Activated naive CD4-positive, alpha-beta T cell treated with anti-CD3 and anti-CD28 coated beads, Interleukin-2, amount 10 ng/mL, durations not matched to agents 7 days and 5 days (primary cell): ENCODE measurements at regions not wholly inside any gene's neighbourhood (a gene's known extent, or its start where the extent isn't known, plus 50 kb on each side); places are given as distances from the start of the nearest gene placed in this dataset.
"Not testable (repeated sequence)": the region's sequence is repeated elsewhere in the genome, so short reads cannot be mapped to it uniquely, and the experiment has no call there.

Source experiments
- CTCF ChIA-PET: fragments of 350-600 bp; sonication (Branson Sonifier 250); formaldehyde crosslinking; loops from one replicate; lab custom pipeline; 2021; ENCODE audit warnings: antibody characterized with exemption; lab: Charles Lee
- DNase-seq: peaks from one replicate; pipeline ENCODE4 v3.0.0-alpha.2; 2020
- H3K27ac Mint-ChIP-seq: one replicate; pipeline ENCODE4 v1.8.0; 2021; ENCODE audit warnings: mild to moderate bottlenecking, moderate library complexity, mixed read lengths
- H3K27me3 Mint-ChIP-seq: one replicate; pipeline ENCODE4 v1.8.0; 2021; ENCODE audit warnings: mild to moderate bottlenecking, mixed read lengths
- H3K36me3 Mint-ChIP-seq: one replicate; pipeline ENCODE4 v1.8.0; 2021; ENCODE audit warnings: mixed read lengths
- H3K4me1 Mint-ChIP-seq: one replicate; pipeline ENCODE4 v1.8.0; 2021; ENCODE audit warnings: mixed read lengths
- H3K4me3 Mint-ChIP-seq: one replicate; pipeline ENCODE4 v1.8.0; 2021; ENCODE audit warnings: mild to moderate bottlenecking, moderate library complexity, mixed read lengths
- H3K9me3 Mint-ChIP-seq: one replicate; pipeline ENCODE4 v1.8.0; 2021; ENCODE audit warnings: mixed read lengths

- Mint-ChIP-seq H3K27me3 (no peaks in the 10 kb centered on the region), H3K9me3 (no peaks in the 10 kb centered on the region), H3K36me3 (no peaks in the 10 kb centered on the region), H3K27ac (no peak overlapping the region), H3K4me3 (no peak overlapping the region), H3K4me1 (no peaks in the 10 kb centered on the region)
- CTCF ChIA-PET, result no interaction called here
- DNase-seq, result no peak
Measured at GRCh38 chr2:212904646-212905045, 246.8 kb downstream of the IKZF2 start.

GRCh38 chr2:212903413-212903812 lies 248.0 kb downstream of the IKZF2 start:
- Mint-ChIP-seq H3K36me3 (no peaks in the 10 kb centered on the region), H3K4me3 (no peak overlapping the region), H3K27ac (no peak overlapping the region), H3K4me1 (no peaks in the 10 kb centered on the region), H3K27me3 (no peaks in the 10 kb centered on the region), H3K9me3 (no peaks in the 10 kb centered on the region)
- no peak for DNase-seq
- CTCF ChIA-PET, result no interaction called here

- CTCF ChIA-PET, result interaction anchor here (0.6 kb wide), 1 partner anchor 11 kb away, joined by 3 read pairs; no protein-coding TSS in a partner anchor
- H3K9me3 Mint-ChIP-seq, result no peaks in the 10 kb centered on the region
- H3K36me3 Mint-ChIP-seq, result no peaks in the 10 kb centered on the region
Measured at GRCh38 chr2:212902421-212902820, 249.0 kb downstream of the IKZF2 start.

GRCh38 chr2:212901604-212902275 lies 249.7 kb downstream of the IKZF2 start:
- H3K27me3 Mint-ChIP-seq, result no peaks in the 10 kb centered on the region
- no peaks in the 10 kb centered on the region for H3K4me1 Mint-ChIP-seq
- DNase-seq, result no peak
- CTCF ChIA-PET, result interaction anchor here (0.6 kb wide), 1 partner anchor 11 kb away, joined by 3 read pairs; no protein-coding TSS in a partner anchor
- H3K9me3 Mint-ChIP-seq, result no peaks in the 10 kb centered on the region
- H3K36me3 Mint-ChIP-seq, result no peaks in the 10 kb centered on the region
- H3K4me3 Mint-ChIP-seq, result no peak overlapping the region
- H3K27ac Mint-ChIP-seq, result no peak overlapping the region

More at GRCh38 chr2:212902421-212902820, 249.0 kb downstream of the IKZF2 start:
- Mint-ChIP-seq H3K4me3 (no peak overlapping the region), H3K4me1 (no peaks in the 10 kb centered on the region), H3K27ac (no peak overlapping the region), H3K27me3 (no peaks in the 10 kb centered on the region)
- no peak for DNase-seq

GRCh38 chr2:212900715-212901114 lies 250.7 kb downstream of the IKZF2 start:
- Mint-ChIP-seq H3K4me3 (no peak overlapping the region), H3K4me1 (no peaks in the 10 kb centered on the region), H3K27me3 (no peaks in the 10 kb centered on the region), H3K27ac (no peak overlapping the region), H3K36me3 (no peaks in the 10 kb centered on the region), H3K9me3 (no peaks in the 10 kb centered on the region)
- CTCF ChIA-PET, result no interaction called here
- no peak for DNase-seq

- Mint-ChIP-seq H3K9me3 (no peaks in the 10 kb centered on the region), H3K27me3 (no peaks in the 10 kb centered on the region), H3K36me3 (no peaks in the 10 kb centered on the region), H3K27ac (no peak overlapping the region), H3K4me1 (no peaks in the 10 kb centered on the region), H3K4me3 (no peak overlapping the region)
- DNase-seq, result no peak
- CTCF ChIA-PET, result no interaction called here
Measured at GRCh38 chr2:212898011-212898410, 253.4 kb downstream of the IKZF2 start.

GRCh38 chr2:212897296-212897695 lies 254.1 kb downstream of the IKZF2 start:
- CTCF ChIA-PET, result no interaction called here

GRCh38 chr2:212894026-212894425 lies 257.4 kb downstream of the IKZF2 start:
- CTCF ChIA-PET, result interaction anchor here (1.5 kb wide), 1 partner anchor 117 kb away, joined by 3 read pairs; no protein-coding TSS in a partner anchor
- H3K4me1 Mint-ChIP-seq, result no peaks in the 10 kb centered on the region
- no peaks in the 10 kb centered on the region for H3K36me3 Mint-ChIP-seq
- H3K27ac Mint-ChIP-seq, result no peak overlapping the region
- no peaks in the 10 kb centered on the region for H3K9me3 Mint-ChIP-seq
- H3K27me3 Mint-ChIP-seq, result no peaks in the 10 kb centered on the region
- no peak for DNase-seq
- H3K4me3 Mint-ChIP-seq, result no peak overlapping the region

More at GRCh38 chr2:212897296-212897695, 254.1 kb downstream of the IKZF2 start:
- DNase-seq, result no peak
- no peaks in the 10 kb centered on the region for H3K4me1 Mint-ChIP-seq
- no peaks in the 10 kb centered on the region for H3K27me3 Mint-ChIP-seq
- no peak overlapping the region for H3K4me3 Mint-ChIP-seq
- no peaks in the 10 kb centered on the region for H3K36me3 Mint-ChIP-seq
- H3K27ac Mint-ChIP-seq, result no peak overlapping the region
- H3K9me3 Mint-ChIP-seq, result no peaks in the 10 kb centered on the region

GRCh38 chr2:212893216-212893615 lies 258.2 kb downstream of the IKZF2 start:
- no peaks in the 10 kb centered on the region for H3K36me3 Mint-ChIP-seq
- no peaks in the 10 kb centered on the region for H3K9me3 Mint-ChIP-seq
- no peak overlapping the region for H3K27ac Mint-ChIP-seq
- H3K27me3 Mint-ChIP-seq, result no peaks in the 10 kb centered on the region
- no peak overlapping the region for H3K4me3 Mint-ChIP-seq
- H3K4me1 Mint-ChIP-seq, result no peaks in the 10 kb centered on the region
- CTCF ChIA-PET, result interaction anchor here (1.5 kb wide), 1 partner anchor 116 kb away, joined by 3 read pairs; no protein-coding TSS in a partner anchor
- no peak for DNase-seq

- Mint-ChIP-seq H3K27ac (no peak overlapping the region), H3K27me3 (no peaks in the 10 kb centered on the region), H3K9me3 (no peaks in the 10 kb centered on the region), H3K4me1 (no peaks in the 10 kb centered on the region), H3K4me3 (no peak overlapping the region), H3K36me3 (no peaks in the 10 kb centered on the region)
- DNase-seq, result no peak
- CTCF ChIA-PET, result interaction anchor here (0.8 kb wide), 1 partner anchor 115 kb away, joined by 3 read pairs; no protein-coding TSS in a partner anchor
Measured at GRCh38 chr2:212892193-212892592, 259.2 kb downstream of the IKZF2 start.

GRCh38 chr2:212891580-212891979 lies 259.8 kb downstream of the IKZF2 start:
- Mint-ChIP-seq H3K4me3 (no peak overlapping the region), H3K36me3 (no peaks in the 10 kb centered on the region), H3K27ac (no peak overlapping the region), H3K27me3 (no peaks in the 10 kb centered on the region), H3K9me3 (peaks cover 2% of the 10 kb centered on the region), H3K4me1 (no peaks in the 10 kb centered on the region)
- CTCF ChIA-PET, result interaction anchor here (0.8 kb wide), 2 partner anchors 114 to 115 kb away, joined by 3 read pairs; no protein-coding TSS in a partner anchor
- DNase-seq, result no peak

GRCh38 chr2:212882626-212883025 lies 268.8 kb downstream of the IKZF2 start:
- DNase-seq, result no peak
- CTCF ChIA-PET, result no interaction called here
- H3K4me3 Mint-ChIP-seq, result no peak overlapping the region
- no peak overlapping the region for H3K27ac Mint-ChIP-seq
- no peaks in the 10 kb centered on the region for H3K27me3 Mint-ChIP-seq
- H3K9me3 Mint-ChIP-seq, result peaks cover 18% of the 10 kb centered on the region
- H3K36me3 Mint-ChIP-seq, result no peaks in the 10 kb centered on the region
- H3K4me1 Mint-ChIP-seq, result peaks cover 5% of the 10 kb centered on the region

- H3K27me3 Mint-ChIP-seq, H3K9me3 Mint-ChIP-seq, H3K36me3 Mint-ChIP-seq, H3K4me3 Mint-ChIP-seq, DNase-seq, H3K27ac Mint-ChIP-seq: not testable (repeated sequence)
- CTCF ChIA-PET, result interaction anchor here (0.7 kb wide), 1 partner anchor 1139 kb away, joined by 3 read pairs; no protein-coding TSS in a partner anchor
- H3K4me1 Mint-ChIP-seq, result peaks cover 16% of the 10 kb centered on the region
Measured at GRCh38 chr2:212876556-212876955, 274.9 kb downstream of the IKZF2 start.

- not testable (repeated sequence) for H3K27me3 Mint-ChIP-seq
Measured at GRCh38 chr2:212875950-212876349, 275.5 kb downstream of the IKZF2 start.

GRCh38 chr2:212873256-212873655 lies 278.2 kb downstream of the IKZF2 start:
- peaks cover 12% of the 10 kb centered on the region for H3K4me1 Mint-ChIP-seq
- CTCF ChIA-PET, result no interaction called here
- no peak overlapping the region for H3K27ac Mint-ChIP-seq
- H3K36me3 Mint-ChIP-seq, result peaks cover 3% of the 10 kb centered on the region
- DNase-seq, result no peak
- H3K9me3 Mint-ChIP-seq, result no peaks in the 10 kb centered on the region
- H3K27me3 Mint-ChIP-seq, result no peaks in the 10 kb centered on the region
- no peak overlapping the region for H3K4me3 Mint-ChIP-seq

More at GRCh38 chr2:212875950-212876349, 275.5 kb downstream of the IKZF2 start:
- H3K4me3 Mint-ChIP-seq, DNase-seq, H3K36me3 Mint-ChIP-seq, H3K9me3 Mint-ChIP-seq: not testable (repeated sequence)
- peak overlapping the region; percentile 64 for H3K27ac Mint-ChIP-seq
- CTCF ChIA-PET, result interaction anchor here (0.7 kb wide), 1 partner anchor 1140 kb away, joined by 3 read pairs; no protein-coding TSS in a partner anchor
- H3K4me1 Mint-ChIP-seq, result peaks cover 13% of the 10 kb centered on the region
